ENCODE measurements at regions not wholly inside any gene's neighbourhood (a gene's known extent, or its start where the extent isn't known, plus 50 kb on each side); places are given as distances from the start of the nearest gene placed in this dataset.

GRCh38 chr7:46767071-46767470, 814.8 kb downstream of the TNS3 start:
- TF ChIP-seq CTCF (IDR thresholded peaks at IDR 0.05; ENCODE audit: low read depth, low read length) = no peak
- H3K4me3 ChIP-seq (ENCODE audit: low read depth, low read length) = no peak overlapping the region

GRCh38 chr7:46764100-46764936, 817.6 kb downstream of the TNS3 start:
- TF ChIP-seq CTCF (IDR thresholded peaks at IDR 0.05; ENCODE audit: low read depth, low read length) = no peak
- no peak overlapping the region for H3K4me3 ChIP-seq (ENCODE audit: low read depth, low read length)

GRCh38 chr7:46763344-46763743, 818.6 kb downstream of the TNS3 start:
- no peak overlapping the region for H3K4me3 ChIP-seq (ENCODE audit: low read depth, low read length)
- TF ChIP-seq CTCF (IDR thresholded peaks at IDR 0.05; ENCODE audit: low read depth, low read length) = no peak

GRCh38 chr7:46759711-46760480, 822.0 kb downstream of the TNS3 start:
- no peak overlapping the region for H3K4me3 ChIP-seq (ENCODE audit: low read depth, low read length)
- TF ChIP-seq CTCF (IDR thresholded peaks at IDR 0.05; ENCODE audit: low read depth, low read length) = no peak

GRCh38 chr7:46756996-46757395, 824.9 kb downstream of the TNS3 start:
- TF ChIP-seq CTCF (IDR thresholded peaks at IDR 0.05; ENCODE audit: low read depth, low read length) = no peak
- H3K4me3 ChIP-seq (ENCODE audit: low read depth, low read length) = no peak overlapping the region

GRCh38 chr7:46756256-46756655, 825.7 kb downstream of the TNS3 start:
- no peak for TF ChIP-seq CTCF (IDR thresholded peaks at IDR 0.05; ENCODE audit: low read depth, low read length)
- no peak overlapping the region for H3K4me3 ChIP-seq (ENCODE audit: low read depth, low read length)

All from WI38 (cell line).